ENCODE measurements at regions not wholly inside any gene's neighbourhood (a gene's known extent, or its start where the extent isn't known, plus 50 kb on each side); places are given as distances from the start of the nearest gene placed in this dataset.

DNA sequence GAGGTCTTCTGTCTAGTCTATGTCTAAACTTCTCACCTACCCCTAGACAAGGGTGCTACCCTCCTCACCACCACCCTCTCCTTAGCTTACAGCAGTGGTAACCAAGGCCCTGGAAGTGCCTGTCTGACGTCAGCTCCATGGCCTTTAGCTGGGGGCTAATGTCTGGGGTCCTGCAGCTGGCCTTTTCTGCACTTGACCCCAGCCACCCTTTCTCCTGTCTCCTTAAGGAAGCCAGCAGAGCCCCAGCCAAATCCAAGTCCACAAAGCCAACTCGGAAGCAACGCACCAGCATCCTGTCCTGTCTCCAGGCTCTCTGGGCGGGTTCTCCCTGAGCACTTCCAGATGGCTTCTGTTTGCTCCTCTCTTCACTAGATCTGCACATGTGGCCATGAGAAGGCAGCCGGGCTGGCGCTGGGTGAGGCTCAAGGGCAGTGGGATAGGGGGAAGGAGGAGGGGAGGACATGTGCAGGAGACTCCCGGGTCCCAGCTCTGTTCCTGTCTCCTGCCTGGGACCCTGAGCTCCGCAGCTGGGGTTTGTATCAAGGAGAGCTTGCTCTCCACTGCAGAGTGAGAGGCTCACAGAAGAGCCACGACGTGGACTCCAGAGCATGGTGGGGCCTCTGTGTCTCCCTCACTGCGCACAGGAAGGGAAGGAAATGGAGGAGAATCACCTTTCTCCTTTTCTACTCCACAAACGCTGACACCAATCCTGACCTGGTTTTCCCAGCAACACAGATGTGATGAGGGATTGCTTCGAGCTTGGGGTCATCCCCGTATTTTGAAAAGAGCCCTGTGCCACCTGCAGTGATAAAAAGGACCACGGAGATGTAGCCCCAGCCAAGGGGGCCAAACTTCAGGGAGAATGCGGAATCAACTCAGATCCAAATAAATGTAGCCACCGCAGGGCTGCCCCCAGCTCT, 204.2 kb downstream of the USP12 start:
- no peak for DNase-seq (ENCODE audit: low read depth in 2 of 2)

DNA sequence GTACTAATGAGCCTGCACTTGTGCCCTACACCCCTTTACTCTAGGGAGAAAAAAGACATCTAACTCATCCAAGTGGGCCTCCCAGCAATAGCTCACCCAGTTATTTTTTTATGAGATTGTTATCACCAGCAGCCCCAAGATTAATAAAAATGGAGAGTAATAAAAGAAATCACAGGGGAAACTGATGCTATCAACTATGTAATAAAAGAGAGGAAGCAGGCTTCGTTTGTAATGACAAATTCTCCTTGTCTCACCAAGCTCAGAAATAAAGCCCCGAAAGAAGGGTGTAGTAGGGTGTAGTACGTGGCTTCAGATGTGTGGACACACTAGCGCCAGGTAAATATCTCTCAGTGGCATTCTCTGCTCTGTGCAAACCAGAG, 204.9 kb downstream of the USP12 start:
- no peak for DNase-seq (ENCODE audit: low read depth in 2 of 2)

DNA sequence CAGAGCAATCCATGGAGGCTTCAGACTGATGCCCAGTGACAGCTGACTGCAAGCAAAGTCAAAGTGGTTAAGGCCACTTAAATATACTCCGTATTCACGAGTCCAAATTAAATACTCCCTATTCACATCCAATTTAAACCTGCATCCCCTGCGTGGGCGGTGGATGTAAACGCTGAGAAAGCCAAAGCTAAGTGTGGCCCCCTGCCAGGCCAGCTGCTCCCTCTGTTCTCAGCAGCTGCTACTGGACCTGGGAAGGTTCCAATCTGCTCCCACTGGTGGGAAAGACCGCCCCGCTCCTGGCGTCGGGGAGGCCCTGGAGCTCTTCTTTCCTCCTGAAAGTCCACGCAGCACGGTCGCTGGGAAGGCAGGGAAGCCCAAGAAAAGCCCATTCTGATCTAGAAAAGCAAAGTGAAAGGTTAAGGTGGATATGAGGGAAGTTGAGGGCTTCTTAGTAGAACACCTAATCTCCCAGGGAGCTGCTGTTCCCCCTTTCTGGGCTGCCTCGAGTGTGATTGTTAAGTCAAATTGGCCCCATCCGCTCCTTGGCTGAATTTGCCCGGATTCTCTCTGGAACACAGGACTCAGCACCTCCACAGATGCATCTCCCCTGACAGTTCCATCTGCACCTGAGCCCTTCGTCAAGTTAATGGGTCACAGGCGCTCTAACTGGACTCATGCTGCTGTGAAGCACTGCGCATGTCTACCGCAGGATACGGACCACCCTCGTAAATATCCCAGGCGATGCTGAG, 205.5 kb downstream of the USP12 start:
- DNase-seq (ENCODE audit: low read depth in 2 of 2): no peak

DNA sequence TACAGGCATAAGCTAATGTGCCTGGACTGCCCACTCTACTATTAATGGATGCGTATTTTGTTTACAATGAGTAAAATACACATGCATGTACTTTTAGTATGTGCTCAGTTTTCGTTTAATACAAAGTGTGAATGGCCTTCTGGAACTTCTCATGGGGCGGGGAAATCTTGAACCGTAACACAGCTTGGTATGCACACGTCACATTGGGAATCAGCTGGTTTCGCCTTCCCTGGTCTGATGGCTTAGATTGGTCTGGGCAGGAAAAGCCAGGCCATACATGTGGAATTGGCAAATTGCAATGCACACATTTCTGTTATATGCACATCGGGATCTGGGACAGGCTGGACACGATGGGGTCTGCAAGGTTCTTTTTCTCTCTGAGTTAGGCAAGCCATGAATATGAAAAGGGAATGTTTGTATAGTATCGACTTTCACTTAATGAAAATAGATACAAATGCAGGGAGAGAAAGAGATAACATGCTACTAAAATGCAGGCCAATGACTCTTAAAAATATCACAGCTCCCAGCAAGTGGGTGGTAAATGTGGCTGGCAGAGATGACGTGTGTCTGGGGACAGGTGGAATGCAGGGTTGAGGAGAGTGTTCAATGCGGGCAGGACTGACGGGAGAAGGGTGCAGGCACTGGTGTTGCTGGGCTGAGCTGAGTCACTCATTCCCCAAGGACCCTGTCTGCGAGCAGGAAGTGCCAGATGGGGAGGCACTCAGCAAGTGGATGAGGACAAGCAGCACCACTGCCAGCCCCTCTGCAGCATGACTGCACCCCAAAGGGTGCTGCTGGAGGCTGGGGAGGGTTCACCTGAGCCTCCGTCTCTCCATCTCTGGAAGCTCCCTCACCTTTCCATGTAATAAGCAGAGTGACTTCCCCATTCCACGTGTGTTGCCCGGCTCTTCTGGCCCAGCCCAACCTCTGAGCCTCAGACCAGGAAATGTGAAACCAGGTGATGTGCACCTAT, 204.0 kb upstream of the GPR12 start:
- no peak for DNase-seq (ENCODE audit: low read depth in 2 of 2)

DNA sequence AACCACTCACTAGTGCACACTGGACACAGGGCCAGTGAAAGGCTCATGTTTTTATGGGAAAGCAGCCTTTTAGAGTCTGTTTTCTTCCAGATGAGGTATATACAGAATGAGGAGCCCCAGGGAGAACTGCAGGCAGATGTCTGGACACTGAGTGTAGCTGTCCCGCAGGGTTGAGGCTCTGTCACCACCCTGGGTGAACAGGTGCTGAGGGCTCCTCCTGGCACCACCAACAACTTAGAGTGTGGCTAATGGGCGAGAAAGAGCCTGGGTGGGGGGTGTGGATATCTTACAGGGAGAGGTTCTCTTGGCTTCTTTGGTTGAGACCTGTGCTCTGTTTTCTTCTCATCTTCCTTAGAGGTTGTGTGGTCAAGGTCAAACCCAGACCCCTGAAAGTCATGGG, 202.1 kb upstream of the GPR12 start:
- no peak for DNase-seq (ENCODE audit: low read depth in 2 of 2)

DNA sequence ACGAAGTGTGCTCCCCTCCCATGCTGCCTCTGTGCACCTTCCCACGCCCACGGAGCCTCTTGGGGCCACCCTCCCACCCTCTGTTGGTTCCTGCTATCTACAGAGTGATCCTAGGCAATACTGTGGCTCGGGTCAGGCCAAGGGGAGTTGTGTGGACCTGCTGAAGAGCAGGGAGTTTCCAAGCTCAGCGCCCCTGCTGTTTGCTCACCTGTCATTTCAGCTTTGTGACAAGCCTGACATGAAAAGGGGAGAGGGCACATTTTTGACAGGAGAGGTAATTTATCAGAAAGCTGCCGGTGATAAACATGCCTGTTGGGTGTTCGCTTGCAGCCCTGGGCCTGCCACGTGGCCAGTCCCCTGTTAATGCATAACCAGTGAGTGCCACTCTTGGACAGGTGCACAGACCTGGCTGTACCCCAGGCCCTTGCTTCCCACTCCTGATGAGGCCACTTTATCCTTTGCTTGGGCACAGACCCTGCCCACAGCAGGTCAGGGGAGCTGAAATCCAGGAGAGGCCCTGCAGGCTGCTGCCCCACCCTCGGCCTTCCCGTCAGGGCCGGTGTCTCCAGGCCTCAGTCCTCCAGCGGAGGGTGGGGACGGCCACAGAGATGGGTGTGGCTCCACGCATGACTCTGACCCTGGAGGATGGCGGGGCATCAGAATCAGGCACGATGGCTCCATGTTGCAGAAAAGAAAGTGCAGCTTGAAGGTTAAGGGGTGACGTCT, 201.5 kb upstream of the GPR12 start:
- no peak for DNase-seq (ENCODE audit: low read depth in 2 of 2)

DNA sequence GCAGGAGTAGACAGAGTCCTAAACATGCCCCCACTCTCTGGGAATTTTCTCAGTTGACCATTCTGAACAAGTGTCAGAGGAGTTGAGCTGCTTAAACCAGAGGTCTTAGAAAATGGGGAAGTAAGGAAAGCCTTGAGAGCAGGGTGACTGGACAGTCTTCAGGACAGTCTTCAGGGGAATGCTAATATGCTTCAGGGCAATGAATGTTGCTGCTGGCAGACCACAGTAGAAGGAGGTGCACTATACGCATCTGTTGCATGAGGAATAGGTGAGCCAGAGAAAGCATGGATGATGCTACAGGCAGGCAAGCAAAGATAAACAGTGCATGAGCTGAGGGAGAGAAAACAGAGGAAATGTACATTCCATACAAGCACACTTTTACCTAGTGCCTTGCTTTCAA, 196.6 kb upstream of the GPR12 start:
- no peak for DNase-seq (ENCODE audit: low read depth in 2 of 2)

DNA sequence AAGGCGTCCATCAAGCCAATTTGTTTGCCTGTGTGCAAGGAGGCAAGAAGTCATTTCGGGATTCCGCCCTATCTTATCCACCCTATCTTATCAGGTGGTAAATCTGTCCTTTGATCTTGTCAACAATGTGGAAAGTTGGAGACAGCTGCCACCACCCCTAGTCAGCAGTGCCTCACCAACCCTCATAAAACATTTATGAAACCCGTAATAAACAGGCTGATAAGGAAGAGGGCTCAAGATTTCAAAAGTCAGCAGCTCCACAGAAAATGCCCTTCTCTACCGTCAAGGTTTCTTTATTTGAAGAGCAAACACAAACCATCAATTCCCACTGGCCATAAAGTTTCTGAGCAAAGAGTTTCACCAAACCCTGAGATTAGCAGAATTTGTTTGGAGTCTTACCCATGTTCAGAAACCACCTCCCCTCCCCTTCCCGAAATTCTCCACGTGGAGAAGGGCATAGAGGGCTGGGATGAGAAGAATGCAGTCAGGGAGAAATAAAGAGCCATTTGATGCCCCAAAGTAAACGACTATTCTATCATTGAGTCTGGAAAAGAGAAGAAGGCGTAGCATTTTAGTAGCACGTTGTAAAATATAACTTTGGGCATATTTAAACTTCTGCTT, 196.0 kb upstream of the GPR12 start:
- no peak for DNase-seq (ENCODE audit: low read depth in 2 of 2)

DNA sequence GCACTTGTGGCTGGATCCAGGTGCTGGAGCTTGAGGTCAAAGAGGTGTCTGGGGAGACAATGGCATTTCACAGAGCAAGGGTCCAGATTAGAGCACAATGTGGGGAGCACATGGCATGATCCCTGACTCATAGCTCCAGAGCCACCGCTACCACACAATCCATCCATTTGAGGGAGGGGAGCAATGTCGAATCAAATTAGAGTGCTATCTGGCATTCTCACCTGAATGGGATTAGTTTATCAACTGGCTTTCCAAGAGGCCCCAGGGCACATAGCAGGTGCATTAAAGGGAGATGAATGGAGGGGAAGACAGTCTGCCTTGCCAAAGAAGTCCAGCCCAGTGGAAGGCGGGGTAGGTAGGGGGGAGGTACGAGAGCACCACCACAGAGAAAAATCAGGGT, 194.4 kb upstream of the GPR12 start:
- DNase-seq (ENCODE audit: low read depth in 2 of 2): no peak

DNA sequence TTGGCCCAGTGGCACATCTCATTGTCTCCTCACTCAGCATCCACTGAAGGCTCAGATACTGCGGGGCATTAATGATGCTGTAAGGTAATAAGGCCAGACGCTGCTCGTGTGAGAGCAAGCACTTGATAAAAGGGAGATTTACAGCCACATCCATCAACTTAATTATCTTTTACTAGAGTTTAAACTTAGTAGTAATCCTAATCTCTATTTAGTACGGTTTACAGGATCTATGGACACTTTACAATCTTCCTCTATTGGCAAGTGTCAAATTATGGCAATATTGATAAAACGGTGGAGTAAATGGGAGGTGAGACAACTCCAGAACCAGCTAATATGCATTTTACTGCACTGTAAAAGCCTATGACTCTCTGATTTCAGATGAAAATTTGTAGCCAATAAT, 192.7 kb upstream of the GPR12 start:
- DNase-seq (ENCODE audit: low read depth in 2 of 2): no peak

DNA sequence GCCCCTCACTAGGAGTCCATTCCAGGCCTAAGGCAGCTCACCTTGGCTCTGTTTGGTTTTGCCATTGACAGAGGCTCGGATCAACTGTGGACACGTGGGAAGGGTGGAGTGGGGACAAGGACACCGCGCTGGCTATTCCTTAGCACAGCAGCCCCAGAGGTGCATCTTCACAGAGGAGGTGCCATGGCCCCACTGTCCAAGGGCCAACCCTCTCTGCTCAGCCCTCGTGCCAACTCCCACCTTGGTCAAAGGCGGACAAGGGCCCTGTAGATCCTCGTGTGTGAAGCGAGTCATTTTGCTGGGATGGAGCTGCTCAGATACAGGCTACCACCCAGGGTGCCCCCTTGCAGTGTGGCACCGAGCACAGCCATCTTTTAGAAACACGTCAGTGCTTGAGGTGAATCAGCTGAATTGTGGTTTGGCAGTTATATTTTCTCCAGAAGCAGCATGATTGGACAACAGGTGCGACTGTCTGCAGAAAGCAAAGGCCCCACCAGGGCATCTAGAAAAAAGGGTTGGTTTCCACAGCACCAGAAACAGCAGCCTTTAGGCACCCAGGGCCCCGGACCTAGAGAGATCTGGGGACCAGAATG, 192.1 kb upstream of the GPR12 start:
- DNase-seq (ENCODE audit: low read depth in 2 of 2): no peak

DNA sequence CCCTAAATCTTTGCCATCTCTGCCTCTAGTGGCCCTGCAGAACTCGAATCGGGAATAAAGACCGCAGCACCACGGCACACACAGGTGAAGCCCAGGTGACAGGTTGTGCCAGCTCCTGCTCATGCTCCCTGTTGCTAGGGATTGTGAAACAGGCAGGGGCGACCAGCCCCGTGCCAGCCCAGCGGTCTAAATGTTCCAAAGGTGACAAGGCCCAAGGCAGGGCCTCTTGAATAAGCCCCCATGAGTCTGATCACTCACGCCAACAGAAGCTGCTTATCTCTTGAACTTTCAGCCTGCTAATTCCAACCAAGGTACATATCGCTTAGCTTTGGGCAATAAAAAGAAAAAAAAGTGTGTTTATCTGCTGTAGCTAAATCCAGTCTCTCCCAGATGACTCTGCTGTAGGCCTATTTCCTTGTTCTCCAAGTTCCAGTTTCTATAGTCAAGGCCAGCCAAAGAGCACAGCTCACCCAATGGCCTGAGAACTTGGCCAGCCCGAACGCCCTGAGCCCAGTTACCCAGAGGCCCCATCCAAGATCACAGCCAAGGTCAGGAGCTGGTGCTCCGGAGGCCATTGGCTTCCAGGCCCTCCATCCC, 191.1 kb upstream of the GPR12 start:
- DNase-seq (ENCODE audit: low read depth in 2 of 2): no peak

DNA sequence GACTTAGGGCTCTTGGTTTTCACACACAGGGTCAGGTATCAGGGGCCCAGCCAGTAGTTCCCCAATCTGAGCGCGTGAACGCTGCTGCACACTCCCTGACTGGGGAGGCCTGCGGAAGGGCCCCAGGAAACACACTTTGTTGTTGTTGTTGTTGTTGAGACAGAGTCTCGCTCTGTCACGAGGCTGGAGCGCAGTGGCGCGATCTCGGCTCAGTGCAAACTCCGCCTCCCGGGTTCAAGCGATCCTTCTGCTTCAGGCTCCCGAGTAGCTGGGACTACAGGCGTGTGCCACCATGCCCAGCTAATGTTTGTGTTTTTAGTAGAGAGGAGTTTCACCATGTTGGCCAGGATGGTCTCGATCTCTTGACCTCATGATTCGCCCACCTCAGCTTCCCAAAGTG, 190.4 kb upstream of the GPR12 start:
- DNase-seq (ENCODE audit: low read depth in 2 of 2): no peak

DNA sequence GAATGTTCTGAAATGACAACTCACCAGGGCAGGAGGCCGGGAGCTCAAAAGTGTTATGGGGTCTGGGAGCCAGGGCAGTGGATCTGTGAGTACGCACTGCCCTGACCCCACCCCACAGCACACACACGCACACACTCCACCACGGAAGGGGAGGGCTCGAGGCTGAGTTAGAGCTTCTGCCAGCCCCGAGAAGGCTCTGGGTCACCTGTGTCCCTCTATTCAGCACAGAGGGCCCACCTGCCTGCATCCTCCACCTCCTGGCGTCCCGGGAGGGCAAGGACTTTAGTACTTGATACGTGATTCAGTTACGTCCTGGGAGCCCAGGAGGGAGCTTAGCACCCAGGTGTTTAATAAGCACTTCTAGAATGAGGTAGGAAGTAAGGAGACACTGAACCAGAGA, 190.0 kb upstream of the GPR12 start:
- no peak for DNase-seq (ENCODE audit: low read depth in 2 of 2)

DNA sequence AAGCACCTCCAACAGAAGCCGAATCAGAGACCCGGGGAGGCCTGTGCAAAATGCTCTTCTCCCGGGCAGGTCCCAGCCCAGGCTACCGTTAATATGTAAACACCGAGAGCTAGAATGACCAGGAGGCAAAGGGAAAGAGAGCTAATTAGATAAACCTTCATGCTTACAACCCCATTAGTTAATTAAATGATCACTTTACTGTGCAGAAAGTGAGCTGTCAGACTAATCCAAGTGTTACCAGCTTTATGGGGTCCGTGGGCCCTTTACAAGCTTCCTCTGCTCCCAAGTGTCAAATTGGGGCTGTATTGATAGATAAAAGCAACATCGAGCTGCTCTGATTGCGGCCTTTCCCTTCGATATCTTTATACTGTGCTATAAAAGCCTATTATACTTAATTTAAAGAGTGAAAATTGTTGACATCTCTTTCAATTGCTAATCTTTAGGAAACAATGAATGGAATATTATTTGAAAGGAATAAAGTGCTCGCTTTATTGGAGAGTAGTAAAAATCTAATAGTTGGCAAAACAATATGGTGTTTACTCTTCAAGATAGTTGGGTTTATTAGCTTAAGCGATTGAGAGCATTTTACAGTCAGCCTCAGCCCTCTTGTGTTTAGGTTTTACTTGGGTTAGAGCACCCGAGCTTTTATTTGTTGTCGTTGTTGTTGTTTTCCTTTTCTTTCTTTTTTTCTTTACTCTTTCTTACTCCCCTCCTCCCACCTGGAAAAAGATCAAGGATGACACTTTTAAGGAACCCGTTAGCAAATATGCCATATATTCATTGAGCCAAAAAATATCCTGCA, 189.3 kb upstream of the GPR12 start:
- DNase-seq (ENCODE audit: low read depth in 2 of 2): no peak

DNA sequence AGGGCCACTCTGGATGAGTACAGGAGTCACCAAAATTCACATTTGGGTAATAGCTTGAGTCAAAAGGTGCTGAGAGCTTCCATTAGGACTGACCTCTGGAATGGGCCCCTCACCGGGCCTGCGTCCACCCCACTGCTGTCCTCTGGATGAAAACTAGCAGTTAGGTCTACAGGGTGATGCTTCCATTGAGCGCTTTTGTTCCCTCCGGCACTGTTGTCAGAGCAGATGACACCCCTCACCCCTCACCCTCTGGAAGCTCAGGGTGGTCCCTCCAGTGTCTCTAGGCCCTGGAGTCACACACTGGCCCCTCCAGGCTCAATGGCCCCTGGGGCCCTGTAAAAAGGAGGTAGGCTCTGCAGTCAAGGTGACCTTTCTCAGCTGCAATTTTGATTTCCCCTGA, 187.8 kb upstream of the GPR12 start:
- DNase-seq (ENCODE audit: low read depth in 2 of 2): no peak

DNA sequence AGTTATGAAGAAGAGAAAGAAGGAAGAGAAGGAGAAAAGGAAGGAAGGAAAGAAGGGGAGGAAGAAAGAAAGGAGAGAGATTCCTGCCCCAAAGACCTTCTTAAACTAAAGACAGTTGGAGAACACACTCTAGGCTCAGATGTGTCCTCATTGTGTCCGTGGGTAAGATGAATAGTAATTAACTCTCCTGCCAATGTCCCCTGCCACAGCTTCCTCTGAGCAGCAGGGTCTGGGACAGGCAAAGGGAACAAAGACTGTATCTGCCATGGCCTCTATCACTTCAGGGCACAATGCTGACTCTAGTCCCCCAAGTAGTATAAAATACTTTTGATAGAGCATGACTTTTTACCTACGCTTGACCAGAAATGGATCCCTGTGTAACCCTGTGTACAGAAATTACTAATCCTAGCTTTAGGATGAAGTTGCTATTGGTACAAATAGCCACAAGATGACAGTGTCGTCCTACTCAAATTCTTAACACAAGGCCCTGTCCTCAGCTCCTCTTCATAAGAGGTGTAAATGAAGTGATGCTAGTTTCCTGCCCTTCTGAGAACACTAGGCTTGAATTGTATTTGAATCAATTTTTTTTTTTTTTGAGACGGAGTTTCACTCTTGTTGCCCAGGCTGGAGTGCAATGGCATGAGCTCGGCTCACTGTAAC, 186.2 kb upstream of the GPR12 start:
- DNase-seq (ENCODE audit: low read depth in 2 of 2): peak; percentile 18 to 50

DNA sequence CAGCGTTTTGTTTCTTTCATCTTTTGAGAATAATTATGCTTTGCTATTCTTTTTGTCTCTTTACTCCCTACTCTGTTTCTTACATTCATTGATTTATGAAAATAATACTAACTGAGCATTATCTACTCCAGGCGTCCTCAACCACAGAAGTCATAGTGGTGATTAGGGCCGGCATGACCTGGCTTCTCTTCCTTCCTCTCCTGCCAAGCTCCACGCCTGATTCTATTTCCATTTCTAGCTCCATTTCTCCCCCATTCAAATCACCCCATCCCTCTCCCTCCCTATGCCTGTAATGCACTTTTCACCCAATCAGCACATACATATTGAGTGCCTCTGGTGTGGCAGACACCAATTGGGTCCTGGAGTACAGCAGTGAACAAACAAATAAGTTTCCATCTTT, 183.2 kb upstream of the GPR12 start:
- no peak for DNase-seq (ENCODE audit: low read depth in 2 of 2)

DNA sequence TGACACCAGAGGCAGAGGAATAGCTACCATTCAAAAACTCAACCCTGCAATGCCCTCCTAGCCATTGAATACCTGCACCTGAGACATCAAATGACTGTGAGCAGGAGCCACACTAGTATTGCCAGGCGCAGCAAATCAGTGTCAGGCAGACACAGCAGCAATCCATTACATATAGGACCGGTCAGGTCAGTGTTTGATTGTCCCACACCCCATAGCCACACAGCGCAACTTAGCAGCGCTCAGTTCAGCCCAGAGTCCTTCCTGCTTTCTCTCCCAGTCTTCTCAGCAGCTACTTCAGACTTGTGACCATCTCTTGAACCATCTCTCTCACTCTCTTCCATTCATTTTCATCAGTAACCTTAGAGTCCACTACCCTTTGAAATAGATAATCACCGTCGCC, 181.6 kb upstream of the GPR12 start:
- no peak for DNase-seq (ENCODE audit: low read depth in 2 of 2)
